Mesothelial cell of epicardium (in vitro differentiated cells): ENCODE measurements at regions not wholly inside any gene's neighbourhood (a gene's known extent, or its start where the extent isn't known, plus 50 kb on each side); places are given as distances from the start of the nearest gene placed in this dataset.
"Not testable (repeated sequence)": the region's sequence is repeated elsewhere in the genome, so short reads cannot be mapped to it uniquely, and the experiment has no call there.

Experiments
- DNase-seq, 2 experiments: peaks; one replicate each; pipeline ENCODE4 v3.0.0; 2021; ENCODE audit warnings: low spot score in 2 of 2; ENCODE audit not compliant: unreplicated experiment in 2 of 2
- H3K27ac Mint-ChIP-seq: 2 replicates; pipeline ENCODE4 v1.8.0; 2021; ENCODE audit warnings: mixed read lengths
- H3K27me3 Mint-ChIP-seq: 2 replicates; pipeline ENCODE4 v1.8.0; 2021; ENCODE audit warnings: low read depth, mixed read lengths
- H3K36me3 Mint-ChIP-seq: 2 replicates; pipeline ENCODE4 v1.8.0; 2021; ENCODE audit warnings: mixed read lengths
- H3K4me1 Mint-ChIP-seq: 2 replicates; pipeline ENCODE4 v1.8.0; 2021; ENCODE audit warnings: mixed read lengths
- H3K4me3 Mint-ChIP-seq: 2 replicates; pipeline ENCODE4 v1.8.0; 2021; ENCODE audit warnings: mild to moderate bottlenecking, moderate library complexity, mixed read lengths
- H3K9me3 Mint-ChIP-seq: 2 replicates; pipeline ENCODE4 v1.8.0; 2021; ENCODE audit warnings: mixed read lengths
- TF ChIP-seq, protein P1 (sequence below): fragments of 200-600 bp; sonication (generic); IDR thresholded peaks from one replicate; pipeline ENCODE4 v1.5.0; 2021; ENCODE audit warnings: antibody characterized with exemption; ENCODE audit not compliant: unreplicated experiment

DNA sequence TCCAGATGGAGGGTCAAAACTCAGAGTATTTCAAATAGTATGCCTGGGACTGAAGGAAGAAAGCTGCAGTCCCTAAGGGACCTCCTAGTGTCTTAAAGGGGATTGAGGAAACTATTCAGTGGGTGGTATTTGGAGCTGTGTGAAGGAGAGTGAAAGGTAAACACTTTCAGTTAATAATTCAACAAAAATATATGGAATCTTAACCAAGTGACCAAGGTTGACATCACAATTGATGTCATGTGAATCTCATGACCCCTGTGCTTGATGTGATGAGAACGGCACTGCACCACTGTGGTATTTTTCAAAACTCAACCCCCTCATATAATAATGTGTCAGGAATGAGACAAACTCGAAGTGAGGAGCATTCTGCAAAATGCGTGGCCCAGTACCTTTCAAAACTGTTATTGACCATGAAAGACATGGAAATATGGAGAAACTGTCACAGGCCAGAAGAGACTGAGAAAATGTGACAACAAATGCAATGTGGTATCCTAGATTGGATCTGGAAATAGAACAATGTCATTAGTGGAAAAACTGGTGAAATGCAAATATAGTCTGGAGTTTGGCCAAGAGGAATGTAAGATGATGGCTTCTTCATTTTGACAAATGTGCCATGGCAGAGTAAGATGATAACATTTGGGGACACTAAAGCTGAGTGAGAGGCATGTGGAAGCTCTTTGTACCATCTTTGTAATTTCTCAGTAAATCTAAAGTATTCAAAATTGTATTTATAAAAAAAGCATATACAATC is 553.9 kb downstream of the RFC3 start:
- Mint-ChIP-seq H3K9me3 (no peaks in the 10 kb centered on the region), H3K4me3 (no peak overlapping the region), H3K4me1 (peaks cover 2% of the 10 kb centered on the region), H3K27me3 (no peaks in the 10 kb centered on the region), H3K36me3 (no peaks in the 10 kb centered on the region), H3K27ac (no peak overlapping the region)
- TF ChIP-seq, protein P1, sequence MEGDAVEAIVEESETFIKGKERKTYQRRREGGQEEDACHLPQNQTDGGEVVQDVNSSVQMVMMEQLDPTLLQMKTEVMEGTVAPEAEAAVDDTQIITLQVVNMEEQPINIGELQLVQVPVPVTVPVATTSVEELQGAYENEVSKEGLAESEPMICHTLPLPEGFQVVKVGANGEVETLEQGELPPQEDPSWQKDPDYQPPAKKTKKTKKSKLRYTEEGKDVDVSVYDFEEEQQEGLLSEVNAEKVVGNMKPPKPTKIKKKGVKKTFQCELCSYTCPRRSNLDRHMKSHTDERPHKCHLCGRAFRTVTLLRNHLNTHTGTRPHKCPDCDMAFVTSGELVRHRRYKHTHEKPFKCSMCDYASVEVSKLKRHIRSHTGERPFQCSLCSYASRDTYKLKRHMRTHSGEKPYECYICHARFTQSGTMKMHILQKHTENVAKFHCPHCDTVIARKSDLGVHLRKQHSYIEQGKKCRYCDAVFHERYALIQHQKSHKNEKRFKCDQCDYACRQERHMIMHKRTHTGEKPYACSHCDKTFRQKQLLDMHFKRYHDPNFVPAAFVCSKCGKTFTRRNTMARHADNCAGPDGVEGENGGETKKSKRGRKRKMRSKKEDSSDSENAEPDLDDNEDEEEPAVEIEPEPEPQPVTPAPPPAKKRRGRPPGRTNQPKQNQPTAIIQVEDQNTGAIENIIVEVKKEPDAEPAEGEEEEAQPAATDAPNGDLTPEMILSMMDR = no peak
- no peak for DNase-seq

GRCh38 chr13:34372581-34372980 is 554.6 kb downstream of the RFC3 start:
- no peak for DNase-seq
- TF ChIP-seq, protein P1 = no peak
- no peaks in the 10 kb centered on the region for H3K36me3 Mint-ChIP-seq
- no peaks in the 10 kb centered on the region for H3K27me3 Mint-ChIP-seq
- H3K4me1 Mint-ChIP-seq = peaks cover 2% of the 10 kb centered on the region
- H3K9me3 Mint-ChIP-seq = no peaks in the 10 kb centered on the region
- H3K4me3 Mint-ChIP-seq = no peak overlapping the region
- H3K27ac Mint-ChIP-seq = no peak overlapping the region

GRCh38 chr13:34376483-34376882 is 558.5 kb downstream of the RFC3 start:
- H3K36me3 Mint-ChIP-seq = no peaks in the 10 kb centered on the region
- no peak overlapping the region for H3K4me3 Mint-ChIP-seq
- DNase-seq = no peak
- no peaks in the 10 kb centered on the region for H3K9me3 Mint-ChIP-seq
- no peaks in the 10 kb centered on the region for H3K27me3 Mint-ChIP-seq
- H3K4me1 Mint-ChIP-seq = peaks cover 2% of the 10 kb centered on the region
- TF ChIP-seq, protein P1 = no peak
- H3K27ac Mint-ChIP-seq = no peak overlapping the region

- H3K36me3 Mint-ChIP-seq = no peaks in the 10 kb centered on the region
- H3K9me3 Mint-ChIP-seq = no peaks in the 10 kb centered on the region
- no peaks in the 10 kb centered on the region for H3K27me3 Mint-ChIP-seq
- H3K4me1 Mint-ChIP-seq = no peaks in the 10 kb centered on the region
- no peak overlapping the region for H3K27ac Mint-ChIP-seq
- H3K4me3 Mint-ChIP-seq = no peak overlapping the region
- TF ChIP-seq, protein P1 = no peak
- no peak for DNase-seq
Observed at GRCh38 chr13:34381228-34381627, 560.8 kb upstream of the NBEA start.

- no peak for DNase-seq
- Mint-ChIP-seq H3K27ac (no peak overlapping the region), H3K36me3 (no peaks in the 10 kb centered on the region), H3K4me3 (no peak overlapping the region), H3K4me1 (no peaks in the 10 kb centered on the region), H3K27me3 (no peaks in the 10 kb centered on the region), H3K9me3 (no peaks in the 10 kb centered on the region)
- TF ChIP-seq, protein P1 = no peak
Observed at GRCh38 chr13:34383728-34384127, 558.3 kb upstream of the NBEA start.

GRCh38 chr13:34386229-34386628 is 555.8 kb upstream of the NBEA start:
- H3K27me3 Mint-ChIP-seq, H3K9me3 Mint-ChIP-seq, H3K4me1 Mint-ChIP-seq, H3K4me3 Mint-ChIP-seq, H3K27ac Mint-ChIP-seq, DNase-seq, H3K36me3 Mint-ChIP-seq: not testable (repeated sequence)
